Esophagus squamous epithelium (tissue), 5 donors: ENCODE measurements at regions not wholly inside any gene's neighbourhood (a gene's known extent, or its start where the extent isn't known, plus 50 kb on each side); places are given as distances from the start of the nearest gene placed in this dataset.

Experiments used
- DNase-seq: peaks from one replicate; lab custom pipeline; 2025; lab: John Stamatoyannopoulos, UW
- H3K27ac ChIP-seq, 4 donors: fragments of 200-600 bp; sonication (generic); one replicate each; pipeline ENCODE4 v1.5.1; 2016 to 2019; ENCODE audit warnings: mild to moderate bottlenecking in 1 of 4
- H3K27me3 ChIP-seq, 4 donors: fragments of 200-600 bp; sonication (generic); 1 replicate in 3 of 4; 2 replicates in 1 of 4; pipeline versions ENCODE4 v1.5.1 to v1.6.0; 2017 to 2021; ENCODE audit warnings: antibody characterized with exemption in 1 of 4
- H3K36me3 ChIP-seq, 3 donors: fragments of 200-600 bp; sonication (generic); one replicate each; pipeline ENCODE4 v1.5.1; 2016 to 2019
- H3K4me1 ChIP-seq, 3 donors: fragments of 200-600 bp; sonication (generic); one replicate each; pipeline ENCODE4 v1.5.1; 2017 to 2019
- H3K4me3 ChIP-seq, 4 donors: fragments of 200-600 bp; sonication (generic); 1 replicate in 3 of 4; 2 replicates in 1 of 4; pipeline ENCODE4 v1.5.1; 2016 to 2019; ENCODE audit warnings: mild to moderate bottlenecking in 2 of 4, moderate library complexity in 1 of 4
- H3K9me3 ChIP-seq, 3 donors: fragments of 200-600 bp; sonication (generic); one replicate each; pipeline ENCODE4 v1.5.1; 2016 to 2019
- CTCF ChIP-seq, 6 experiments: fragments of 450-650 bp in 4 of 6; fragments of 200-600 bp in 2 of 6; sonication (generic) in 2 of 6; IDR thresholded peaks; one replicate each; pipeline ENCODE4 v1.5.1; 2016 to 2019; ENCODE audit warnings: antibody characterized with exemption in 6 of 6, mild to moderate bottlenecking in 4 of 6, moderate library complexity in 4 of 6
- POLR2A ChIP-seq, 4 donors: fragments of 450-650 bp; IDR thresholded peaks; one replicate each; pipeline ENCODE4 v1.6.1; 2017; ENCODE audit warnings: antibody characterized with exemption in 4 of 4, mild to moderate bottlenecking in 4 of 4, moderate library complexity in 3 of 4
- WGBS, 2 donors: methylation state at CpG; one replicate each; pipeline ENCODE4 v1.1.5; 2018; 5-methylcytosine and 5-hydroxymethylcytosine counted together
- intact Hi-C: fragments of 100-400 bp; cut with DNase I; formaldehyde crosslinking; loops from one replicate; pipeline ENCODE4 v1.15.0; 2022
- donor health status: DM: yes; HTN: yes; CAD: no.

GRCh38 chr4:153922148-153922547 is 133.3 kb upstream of the SFRP2 start:
- no peak for DNase-seq
- Histone ChIP-seq H3K9me3 (no peaks in the 10 kb centered on the region), H3K27ac (no peak overlapping the region), H3K4me1 (no peaks in the 10 kb centered on the region), H3K36me3 (no peaks in the 10 kb centered on the region), H3K4me3 (no peak overlapping the region), H3K27me3 (no peaks in the 10 kb centered on the region)
- WGBS, 2 donors, result 68 to 69% methylated on average over 2 of the region's 2 CpGs
- intact Hi-C loops, result no loop called here
- TF ChIP-seq POLR2A (IDR thresholded peaks at IDR 0.05), result no peak
- no peak for TF ChIP-seq CTCF (IDR thresholded peaks at IDR 0.05)

GRCh38 chr4:153919667-153920066 is 130.8 kb upstream of the SFRP2 start:
- Histone ChIP-seq H3K36me3 (no peaks in the 10 kb centered on the region), H3K9me3 (no peaks in the 10 kb centered on the region), H3K4me1 (no peaks in the 10 kb centered on the region), H3K27me3 (no peaks in the 10 kb centered on the region), H3K4me3 (no peak overlapping the region), H3K27ac (no peak overlapping the region)
- DNase-seq, result no peak
- TF ChIP-seq POLR2A (IDR thresholded peaks at IDR 0.05) (no peak), CTCF (IDR thresholded peaks at IDR 0.05) (no peak)
- intact Hi-C loops, result no loop called here
- 74 to 92% methylated on average over 3 of the region's 3 CpGs for WGBS, 2 donors

GRCh38 chr4:153916273-153916755 is 127.4 kb upstream of the SFRP2 start:
- 69 to 72% methylated on average over 5 of the region's 5 CpGs for WGBS, 2 donors
- no peak for DNase-seq
- H3K4me3 ChIP-seq, result no peak overlapping the region
- intact Hi-C loops, result no loop called here
- no peaks in the 10 kb centered on the region for H3K36me3 ChIP-seq
- TF ChIP-seq CTCF (IDR thresholded peaks at IDR 0.05) (no peak), POLR2A (IDR thresholded peaks at IDR 0.05) (no peak)
- H3K4me1 ChIP-seq, result peaks cover 0 to 8% (median 0%) of the 10 kb centered on the region in 3 donors
- H3K27me3 ChIP-seq, result no peaks in the 10 kb centered on the region
- H3K27ac ChIP-seq, result no peak overlapping the region
- no peaks in the 10 kb centered on the region for H3K9me3 ChIP-seq

- intact Hi-C loops, result no loop called here
- no peak for DNase-seq
- TF ChIP-seq POLR2A (IDR thresholded peaks at IDR 0.05), result no peak
- TF ChIP-seq CTCF (IDR thresholded peaks at IDR 0.05), result no peak
Measured at GRCh38 chr4:153912301-153912700, 123.4 kb upstream of the SFRP2 start.

GRCh38 chr4:153909672-153910071 is 120.8 kb upstream of the SFRP2 start:
- 31 to 45% methylated on average over 1 of the region's 1 CpG for WGBS, 2 donors
- no peak overlapping the region for H3K27ac ChIP-seq
- DNase-seq, result no peak
- intact Hi-C loops, result no loop called here
- no peaks in the 10 kb centered on the region for H3K9me3 ChIP-seq
- TF ChIP-seq POLR2A (IDR thresholded peaks at IDR 0.05) (no peak), CTCF (IDR thresholded peaks at IDR 0.05) (no peak)
- H3K4me1 ChIP-seq, result peaks cover 0 to 13% (median 0%) of the 10 kb centered on the region in 3 donors
- no peaks in the 10 kb centered on the region for H3K27me3 ChIP-seq
- H3K36me3 ChIP-seq, result no peaks in the 10 kb centered on the region
- no peak overlapping the region for H3K4me3 ChIP-seq

More at GRCh38 chr4:153912301-153912700, 123.4 kb upstream of the SFRP2 start:
- no peaks in the 10 kb centered on the region for H3K9me3 ChIP-seq
- H3K4me1 ChIP-seq, result peaks cover 0 to 8% (median 0%) of the 10 kb centered on the region in 3 donors
- no peaks in the 10 kb centered on the region for H3K36me3 ChIP-seq
- H3K27ac ChIP-seq, result no peak overlapping the region
- no peaks in the 10 kb centered on the region for H3K27me3 ChIP-seq
- H3K4me3 ChIP-seq, result no peak overlapping the region
